ENCODE measurements at regions not wholly inside any gene's neighbourhood (a gene's known extent, or its start where the extent isn't known, plus 50 kb on each side); places are given as distances from the start of the nearest gene placed in this dataset.

- no peak for DNase-seq (ENCODE audit: low spot score)
- peaks cover 11% of the 10 kb centered on the region for H3K27me3 Mint-ChIP-seq (ENCODE audit: insufficient read depth, low read depth, poor library complexity)
- no peaks in the 10 kb centered on the region for H3K4me1 Mint-ChIP-seq
- no peak overlapping the region for H3K4me3 Mint-ChIP-seq
- Histone ChIP-seq H2AFZ (no peak overlapping the region), H4K20me1 (replicated peaks; ENCODE audit: insufficient read depth) (no peaks in the 10 kb centered on the region), H3K4me3 (no peak overlapping the region), H3K36me3 (ENCODE audit: insufficient read depth) (no peaks in the 10 kb centered on the region), H3F3A (replicated peaks; ENCODE audit: low read depth) (no peaks in the 10 kb centered on the region), H3K9me2 (ENCODE audit: insufficient read depth) (no peaks in the 10 kb centered on the region), H3K79me2 (replicated peaks; ENCODE audit: insufficient read depth) (no peaks in the 10 kb centered on the region), H3K27me3 (ENCODE audit: insufficient read depth) (no peaks in the 10 kb centered on the region), H3K4me1 (ENCODE audit: insufficient read depth) (no peaks in the 10 kb centered on the region), H3K27ac (ENCODE audit: low read depth) (no peak overlapping the region), H3K4me2 (no peak overlapping the region)
- peaks cover 3% of the 10 kb centered on the region; the same call in 1 of the 3 replicates for H3K36me3 Mint-ChIP-seq (ENCODE audit: low read depth)
- H3K27ac Mint-ChIP-seq, result no peak overlapping the region
- H3K9me3 Mint-ChIP-seq, result peaks cover 15% of the 10 kb centered on the region
- ATAC-seq, result no peak
- TF ChIP-seq EZH2 (IDR thresholded peaks at IDR 0.05; ENCODE audit: low read depth, unreplicated experiment) (no peak), ZNF331 (CRISPR knock-in tag; IDR thresholded peaks at IDR 0.05; ENCODE audit: low read depth) (no peak), CREB1 (CRISPR knock-in tag; IDR thresholded peaks at IDR 0.05; ENCODE audit: low read depth) (no peak), ZNF114 (CRISPR knock-in tag; IDR thresholded peaks at IDR 0.05) (no peak), CTCF (conservative IDR thresholded peaks at IDR 0.05; ENCODE audit: low read depth in 2 of 2) (no peak), POLR2AphosphoS5 (IDR thresholded peaks at IDR 0.05; ENCODE audit: low read depth) (no peak), EZH2phosphoT487 (IDR thresholded peaks at IDR 0.05; ENCODE audit: unreplicated experiment) (no peak), STAT1 (IDR thresholded peaks at IDR 0.05; ENCODE audit: unreplicated experiment) (no peak), JUNB (IDR thresholded peaks at IDR 0.05; ENCODE audit: unreplicated experiment) (no peak), NANOG (IDR thresholded peaks at IDR 0.05; ENCODE audit: borderline replicate concordance) (no peak)
- TF ChIP-seq, protein P1, sequence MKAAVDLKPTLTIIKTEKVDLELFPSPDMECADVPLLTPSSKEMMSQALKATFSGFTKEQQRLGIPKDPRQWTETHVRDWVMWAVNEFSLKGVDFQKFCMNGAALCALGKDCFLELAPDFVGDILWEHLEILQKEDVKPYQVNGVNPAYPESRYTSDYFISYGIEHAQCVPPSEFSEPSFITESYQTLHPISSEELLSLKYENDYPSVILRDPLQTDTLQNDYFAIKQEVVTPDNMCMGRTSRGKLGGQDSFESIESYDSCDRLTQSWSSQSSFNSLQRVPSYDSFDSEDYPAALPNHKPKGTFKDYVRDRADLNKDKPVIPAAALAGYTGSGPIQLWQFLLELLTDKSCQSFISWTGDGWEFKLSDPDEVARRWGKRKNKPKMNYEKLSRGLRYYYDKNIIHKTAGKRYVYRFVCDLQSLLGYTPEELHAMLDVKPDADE (IDR thresholded peaks at IDR 0.05), result no peak
- TF ChIP-seq, protein P2, sequence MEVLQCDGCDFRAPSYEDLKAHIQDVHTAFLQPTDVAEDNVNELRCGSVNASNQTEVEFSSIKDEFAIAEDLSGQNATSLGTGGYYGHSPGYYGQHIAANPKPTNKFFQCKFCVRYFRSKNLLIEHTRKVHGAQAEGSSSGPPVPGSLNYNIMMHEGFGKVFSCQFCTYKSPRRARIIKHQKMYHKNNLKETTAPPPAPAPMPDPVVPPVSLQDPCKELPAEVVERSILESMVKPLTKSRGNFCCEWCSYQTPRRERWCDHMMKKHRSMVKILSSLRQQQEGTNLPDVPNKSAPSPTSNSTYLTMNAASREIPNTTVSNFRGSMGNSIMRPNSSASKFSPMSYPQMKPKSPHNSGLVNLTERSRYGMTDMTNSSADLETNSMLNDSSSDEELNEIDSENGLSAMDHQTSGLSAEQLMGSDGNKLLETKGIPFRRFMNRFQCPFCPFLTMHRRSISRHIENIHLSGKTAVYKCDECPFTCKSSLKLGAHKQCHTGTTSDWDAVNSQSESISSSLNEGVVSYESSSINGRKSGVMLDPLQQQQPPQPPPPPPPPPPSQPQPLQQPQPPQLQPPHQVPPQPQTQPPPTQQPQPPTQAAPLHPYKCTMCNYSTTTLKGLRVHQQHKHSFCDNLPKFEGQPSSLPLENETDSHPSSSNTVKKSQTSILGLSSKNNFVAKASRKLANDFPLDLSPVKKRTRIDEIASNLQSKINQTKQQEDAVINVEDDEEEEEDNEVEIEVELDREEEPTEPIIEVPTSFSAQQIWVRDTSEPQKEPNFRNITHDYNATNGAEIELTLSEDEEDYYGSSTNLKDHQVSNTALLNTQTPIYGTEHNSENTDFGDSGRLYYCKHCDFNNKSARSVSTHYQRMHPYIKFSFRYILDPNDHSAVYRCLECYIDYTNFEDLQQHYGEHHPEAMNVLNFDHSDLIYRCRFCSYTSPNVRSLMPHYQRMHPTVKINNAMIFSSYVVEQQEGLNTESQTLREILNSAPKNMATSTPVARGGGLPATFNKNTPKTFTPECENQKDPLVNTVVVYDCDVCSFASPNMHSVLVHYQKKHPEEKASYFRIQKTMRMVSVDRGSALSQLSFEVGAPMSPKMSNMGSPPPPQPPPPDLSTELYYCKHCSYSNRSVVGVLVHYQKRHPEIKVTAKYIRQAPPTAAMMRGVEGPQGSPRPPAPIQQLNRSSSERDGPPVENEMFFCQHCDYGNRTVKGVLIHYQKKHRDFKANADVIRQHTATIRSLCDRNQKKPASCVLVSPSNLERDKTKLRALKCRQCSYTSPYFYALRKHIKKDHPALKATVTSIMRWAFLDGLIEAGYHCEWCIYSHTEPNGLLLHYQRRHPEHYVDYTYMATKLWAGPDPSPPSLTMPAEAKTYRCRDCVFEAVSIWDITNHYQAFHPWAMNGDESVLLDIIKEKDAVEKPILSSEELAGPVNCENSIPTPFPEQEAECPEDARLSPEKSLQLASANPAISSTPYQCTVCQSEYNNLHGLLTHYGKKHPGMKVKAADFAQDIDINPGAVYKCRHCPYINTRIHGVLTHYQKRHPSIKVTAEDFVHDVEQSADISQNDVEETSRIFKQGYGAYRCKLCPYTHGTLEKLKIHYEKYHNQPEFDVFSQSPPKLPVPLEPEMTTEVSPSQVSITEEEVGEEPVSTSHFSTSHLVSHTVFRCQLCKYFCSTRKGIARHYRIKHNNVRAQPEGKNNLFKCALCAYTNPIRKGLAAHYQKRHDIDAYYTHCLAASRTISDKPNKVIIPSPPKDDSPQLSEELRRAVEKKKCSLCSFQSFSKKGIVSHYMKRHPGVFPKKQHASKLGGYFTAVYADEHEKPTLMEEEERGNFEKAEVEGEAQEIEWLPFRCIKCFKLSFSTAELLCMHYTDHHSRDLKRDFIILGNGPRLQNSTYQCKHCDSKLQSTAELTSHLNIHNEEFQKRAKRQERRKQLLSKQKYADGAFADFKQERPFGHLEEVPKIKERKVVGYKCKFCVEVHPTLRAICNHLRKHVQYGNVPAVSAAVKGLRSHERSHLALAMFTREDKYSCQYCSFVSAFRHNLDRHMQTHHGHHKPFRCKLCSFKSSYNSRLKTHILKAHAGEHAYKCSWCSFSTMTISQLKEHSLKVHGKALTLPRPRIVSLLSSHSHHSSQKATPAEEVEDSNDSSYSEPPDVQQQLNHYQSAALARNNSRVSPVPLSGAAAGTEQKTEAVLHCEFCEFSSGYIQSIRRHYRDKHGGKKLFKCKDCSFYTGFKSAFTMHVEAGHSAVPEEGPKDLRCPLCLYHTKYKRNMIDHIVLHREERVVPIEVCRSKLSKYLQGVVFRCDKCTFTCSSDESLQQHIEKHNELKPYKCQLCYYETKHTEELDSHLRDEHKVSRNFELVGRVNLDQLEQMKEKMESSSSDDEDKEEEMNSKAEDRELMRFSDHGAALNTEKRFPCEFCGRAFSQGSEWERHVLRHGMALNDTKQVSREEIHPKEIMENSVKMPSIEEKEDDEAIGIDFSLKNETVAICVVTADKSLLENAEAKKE (CRISPR knock-in tag; IDR thresholded peaks at IDR 0.05), result no peak
- TF ChIP-seq, protein P3, sequence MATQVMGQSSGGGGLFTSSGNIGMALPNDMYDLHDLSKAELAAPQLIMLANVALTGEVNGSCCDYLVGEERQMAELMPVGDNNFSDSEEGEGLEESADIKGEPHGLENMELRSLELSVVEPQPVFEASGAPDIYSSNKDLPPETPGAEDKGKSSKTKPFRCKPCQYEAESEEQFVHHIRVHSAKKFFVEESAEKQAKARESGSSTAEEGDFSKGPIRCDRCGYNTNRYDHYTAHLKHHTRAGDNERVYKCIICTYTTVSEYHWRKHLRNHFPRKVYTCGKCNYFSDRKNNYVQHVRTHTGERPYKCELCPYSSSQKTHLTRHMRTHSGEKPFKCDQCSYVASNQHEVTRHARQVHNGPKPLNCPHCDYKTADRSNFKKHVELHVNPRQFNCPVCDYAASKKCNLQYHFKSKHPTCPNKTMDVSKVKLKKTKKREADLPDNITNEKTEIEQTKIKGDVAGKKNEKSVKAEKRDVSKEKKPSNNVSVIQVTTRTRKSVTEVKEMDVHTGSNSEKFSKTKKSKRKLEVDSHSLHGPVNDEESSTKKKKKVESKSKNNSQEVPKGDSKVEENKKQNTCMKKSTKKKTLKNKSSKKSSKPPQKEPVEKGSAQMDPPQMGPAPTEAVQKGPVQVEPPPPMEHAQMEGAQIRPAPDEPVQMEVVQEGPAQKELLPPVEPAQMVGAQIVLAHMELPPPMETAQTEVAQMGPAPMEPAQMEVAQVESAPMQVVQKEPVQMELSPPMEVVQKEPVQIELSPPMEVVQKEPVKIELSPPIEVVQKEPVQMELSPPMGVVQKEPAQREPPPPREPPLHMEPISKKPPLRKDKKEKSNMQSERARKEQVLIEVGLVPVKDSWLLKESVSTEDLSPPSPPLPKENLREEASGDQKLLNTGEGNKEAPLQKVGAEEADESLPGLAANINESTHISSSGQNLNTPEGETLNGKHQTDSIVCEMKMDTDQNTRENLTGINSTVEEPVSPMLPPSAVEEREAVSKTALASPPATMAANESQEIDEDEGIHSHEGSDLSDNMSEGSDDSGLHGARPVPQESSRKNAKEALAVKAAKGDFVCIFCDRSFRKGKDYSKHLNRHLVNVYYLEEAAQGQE (IDR thresholded peaks at IDR 0.05; ENCODE audit: unreplicated experiment), result no peak
Measured at GRCh38 chr22:48106715-48107259, 1344.3 kb downstream of the TBC1D22A start.

Data from GM23338 (cell line).